T1000 (cell line): ENCODE measurements at regions not wholly inside any gene's neighbourhood (a gene's known extent, or its start where the extent isn't known, plus 50 kb on each side); places are given as distances from the start of the nearest gene placed in this dataset.

ENCODE experiments used
- DNase-seq: peaks from one replicate; lab custom pipeline; 2025; ENCODE audit warnings: mixed read lengths; lab: John Stamatoyannopoulos, UW

- DNase-seq = no peak
Observed at GRCh38 chr21:27129694-27130093, 162.8 kb upstream of the ADAMTS5 start.

- DNase-seq = no peak
Observed at GRCh38 chr21:27129215-27129614, 162.3 kb upstream of the ADAMTS5 start.

- DNase-seq = no peak
Observed at GRCh38 chr21:27126140-27126539, 159.3 kb upstream of the ADAMTS5 start.

GRCh38 chr21:27122686-27123085, 155.8 kb upstream of the ADAMTS5 start:
- DNase-seq = no peak

- DNase-seq = no peak
Observed at GRCh38 chr21:27114111-27114510, 147.2 kb upstream of the ADAMTS5 start.

GRCh38 chr21:27112186-27112585, 145.3 kb upstream of the ADAMTS5 start:
- DNase-seq = no peak

- DNase-seq = no peak
Observed at GRCh38 chr21:27110956-27111355, 144.1 kb upstream of the ADAMTS5 start.

- no peak for DNase-seq
Observed at GRCh38 chr21:27108701-27109100, 141.8 kb upstream of the ADAMTS5 start.

- no peak for DNase-seq
Observed at GRCh38 chr21:27108228-27108627, 141.3 kb upstream of the ADAMTS5 start.

GRCh38 chr21:27104846-27105431, 138.1 kb upstream of the ADAMTS5 start:
- no peak for DNase-seq

GRCh38 chr21:27103768-27104167, 136.9 kb upstream of the ADAMTS5 start:
- DNase-seq = no peak

GRCh38 chr21:27101523-27101922, 134.6 kb upstream of the ADAMTS5 start:
- DNase-seq = no peak

- no peak for DNase-seq
Observed at GRCh38 chr21:27094184-27094948, 127.5 kb upstream of the ADAMTS5 start.

GRCh38 chr21:27086630-27087029, 119.7 kb upstream of the ADAMTS5 start:
- DNase-seq = no peak

- DNase-seq = no peak
Observed at GRCh38 chr21:27086186-27086585, 119.3 kb upstream of the ADAMTS5 start.

- no peak for DNase-seq
Observed at GRCh38 chr21:27085387-27085786, 118.5 kb upstream of the ADAMTS5 start.

GRCh38 chr21:27083144-27083543, 116.3 kb upstream of the ADAMTS5 start:
- no peak for DNase-seq

GRCh38 chr21:27082431-27083010, 115.6 kb upstream of the ADAMTS5 start:
- DNase-seq = no peak

GRCh38 chr21:27079636-27080240, 112.8 kb upstream of the ADAMTS5 start:
- no peak for DNase-seq

GRCh38 chr21:27078915-27079314, 112.0 kb upstream of the ADAMTS5 start:
- no peak for DNase-seq

- DNase-seq = no peak
Observed at GRCh38 chr21:27077501-27077900, 110.6 kb upstream of the ADAMTS5 start.

- DNase-seq = no peak
Observed at GRCh38 chr21:27076025-27076424, 109.1 kb upstream of the ADAMTS5 start.
